ENCODE measurements at regions not wholly inside any gene's neighbourhood (a gene's known extent, or its start where the extent isn't known, plus 50 kb on each side); places are given as distances from the start of the nearest gene placed in this dataset.
A peak's percentile ranks its signal among the peaks of the same experiment; 100 is the strongest.

- TF ChIP-seq CTCF (IDR thresholded peaks at IDR 0.05; ENCODE audit: low read length, missing control alignments) = no peak
- H3K4me3 ChIP-seq (replicated peaks; ENCODE audit: low read depth, low read length) = no peak overlapping the region
- DNase-seq (ENCODE audit: low read depth) = no peak
These were observed 1111.8 kb upstream of the ACO1 start for GRCh38 chr9:31272456-31273295.

GRCh38 chr9:31275419-31275818 is 1109.0 kb upstream of the ACO1 start:
- no peak overlapping the region for H3K4me3 ChIP-seq (replicated peaks; ENCODE audit: low read depth, low read length)
- DNase-seq (ENCODE audit: low read depth) = no peak
- TF ChIP-seq CTCF (IDR thresholded peaks at IDR 0.05; ENCODE audit: low read length, missing control alignments) = no peak

- H3K4me3 ChIP-seq (replicated peaks; ENCODE audit: low read depth, low read length) = no peak overlapping the region
- no peak for TF ChIP-seq CTCF (IDR thresholded peaks at IDR 0.05; ENCODE audit: low read length, missing control alignments)
- no peak for DNase-seq (ENCODE audit: low read depth)
These were observed 1093.7 kb upstream of the ACO1 start for GRCh38 chr9:31290731-31291130.

- no peak for DNase-seq (ENCODE audit: low read depth)
- H3K4me3 ChIP-seq (replicated peaks; ENCODE audit: low read depth, low read length) = no peak overlapping the region
- no peak for TF ChIP-seq CTCF (IDR thresholded peaks at IDR 0.05; ENCODE audit: low read length, missing control alignments)
These were observed 1081.6 kb upstream of the ACO1 start for GRCh38 chr9:31302620-31303418.

GRCh38 chr9:31304576-31304975 is 1079.9 kb upstream of the ACO1 start:
- peak; percentile 90 for DNase-seq (ENCODE audit: low read depth)
- no peak overlapping the region for H3K4me3 ChIP-seq (replicated peaks; ENCODE audit: low read depth, low read length)
- no peak for TF ChIP-seq CTCF (IDR thresholded peaks at IDR 0.05; ENCODE audit: low read length, missing control alignments)

GRCh38 chr9:31314241-31314640 is 1070.2 kb upstream of the ACO1 start:
- TF ChIP-seq CTCF (IDR thresholded peaks at IDR 0.05; ENCODE audit: low read length, missing control alignments) = no peak
- no peak for DNase-seq (ENCODE audit: low read depth)
- H3K4me3 ChIP-seq (replicated peaks; ENCODE audit: low read depth, low read length) = no peak overlapping the region

Data from fibroblast of pulmonary artery (primary cell).